T-cell (primary cell): ENCODE measurements at regions not wholly inside any gene's neighbourhood (a gene's known extent, or its start where the extent isn't known, plus 50 kb on each side); places are given as distances from the start of the nearest gene placed in this dataset.

Source experiments
- ATAC-seq, 4 experiments: fragments of 200-7000 bp in 3 of 4; fragments of 150-1000 bp in 1 of 4; cut with Tn5 transposase; replicated peaks in 1 of 4; 1 replicate in 3 of 4; 2 replicates in 1 of 4; pipeline ENCODE4 v1.10.0; 2021; ENCODE audit warnings: moderate library complexity in 3 of 4, mild to moderate bottlenecking in 2 of 4, moderate number of reproducible peaks in 1 of 4
- CTCF ChIA-PET, 2 donors: fragments of 300-600 bp; sonication (Branson Sonifier 250); formaldehyde crosslinking; loops; one replicate each; lab custom pipeline; 2022; ENCODE audit warnings: antibody characterized with exemption in 2 of 2; lab: Charles Lee
- POLR2A ChIA-PET, 2 donors: fragments of 300-600 bp; sonication (Branson Sonifier 250); formaldehyde crosslinking; loops; one replicate each; lab custom pipeline; 2022; ENCODE audit warnings: antibody characterized with exemption in 2 of 2; lab: Charles Lee
- DNase-seq, 35 experiments: peaks; one replicate each; pipeline versions ENCODE4 v3.0.0 to v3.0.0-alpha.2; 2013 to 2023
- H3K27ac ChIP-seq: one replicate; pipeline ENCODE4 v1.5.1; 2013; ENCODE audit warnings: low read length
- H3K27me3 ChIP-seq, 2 experiments: replicated peaks in 1 of 2; 1 replicate in 1 of 2; 2 replicates in 1 of 2; pipeline versions ENCODE4 v1.6.1 to v1.7.0; 2013; ENCODE audit warnings: low read length in 1 of 2, mixed read lengths in 1 of 2; ENCODE audit not compliant: control insufficient read depth in 2 of 2, insufficient read depth in 2 of 2; ENCODE audit errors: extremely low read depth in 1 of 2
- H3K36me3 ChIP-seq, 2 donors: 1 replicate in 1 of 2; 2 replicates in 1 of 2; pipeline versions ENCODE4 v1.6.1 to v1.7.0; 2013; ENCODE audit warnings: low read length in 1 of 2; ENCODE audit not compliant: control insufficient read depth in 2 of 2, insufficient read depth in 1 of 2; ENCODE audit errors: extremely low read depth in 1 of 2
- H3K4me1 ChIP-seq, 2 experiments: 1 replicate in 1 of 2; 2 replicates in 1 of 2; pipeline versions ENCODE4 v1.6.1 to v1.7.0; 2013; ENCODE audit warnings: low read length in 2 of 2, mixed read lengths in 1 of 2; ENCODE audit not compliant: insufficient read depth in 2 of 2, control insufficient read depth in 1 of 2; ENCODE audit errors: extremely low read depth in 1 of 2
- H3K4me3 ChIP-seq, 2 donors: 1 replicate in 1 of 2; 2 replicates in 1 of 2; pipeline versions ENCODE4 v1.5.1 to v1.7.0; 2013; ENCODE audit warnings: mild to moderate bottlenecking in 2 of 2, low read length in 1 of 2, moderate library complexity in 1 of 2; ENCODE audit not compliant: control insufficient read depth in 1 of 2; ENCODE audit errors: extremely low read depth in 1 of 2
- H3K9me3 ChIP-seq: 2 replicates; pipeline ENCODE4 v1.7.0; 2013
- H3K27ac Mint-ChIP-seq, 2 donors: one replicate each; pipeline ENCODE4 v1.8.0; 2020 to 2021; ENCODE audit warnings: mild to moderate bottlenecking in 2 of 2, mixed read lengths in 2 of 2
- H3K27me3 Mint-ChIP-seq, 2 donors: one replicate each; pipeline ENCODE4 v1.8.0; 2021 to 2022; ENCODE audit warnings: mixed read lengths in 2 of 2
- H3K36me3 Mint-ChIP-seq: one replicate; pipeline ENCODE4 v1.8.0; 2021; ENCODE audit warnings: mixed read lengths
- H3K4me1 Mint-ChIP-seq, 3 donors: one replicate each; pipeline ENCODE4 v1.8.0; 2020 to 2022; ENCODE audit warnings: mixed read lengths in 3 of 3, mild to moderate bottlenecking in 1 of 3
- H3K4me3 Mint-ChIP-seq, 3 donors: one replicate each; pipeline ENCODE4 v1.8.0; 2020 to 2022; ENCODE audit warnings: mild to moderate bottlenecking in 3 of 3, mixed read lengths in 3 of 3, moderate library complexity in 3 of 3
- H3K9me3 Mint-ChIP-seq, 3 donors: one replicate each; pipeline ENCODE4 v1.8.0; 2020 to 2022; ENCODE audit warnings: mixed read lengths in 3 of 3
- WGBS: methylation state at CpG from one replicate; pipeline ENCODE4 v1.1.5; 2013; ENCODE audit warnings: missing lambda C conversion rate; ENCODE audit not compliant: insufficient coverage; 5-methylcytosine and 5-hydroxymethylcytosine counted together

DNA sequence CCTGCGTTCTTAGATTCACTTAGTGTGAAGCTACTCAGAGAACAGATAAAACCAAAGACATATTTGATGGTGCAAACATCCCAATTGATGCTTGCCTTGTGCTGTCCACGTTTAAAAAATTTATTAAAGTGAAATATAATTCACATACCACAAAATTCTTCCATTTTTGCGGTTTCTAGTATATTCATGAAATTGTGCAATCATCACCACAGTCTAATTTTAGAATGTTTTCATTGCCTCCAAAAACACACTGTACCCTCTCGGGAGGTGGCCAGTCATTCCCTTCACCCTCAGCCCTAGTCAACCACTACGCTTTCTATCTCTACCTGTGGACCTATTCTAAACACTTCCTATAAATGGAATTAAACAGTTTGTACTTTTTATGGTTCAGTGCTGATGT, 1109.2 kb downstream of the FLRT2 start:
- Mint-ChIP-seq H3K4me3 (no peak overlapping the region), H3K4me1 (no peaks in the 10 kb centered on the region), H3K27ac (no peak overlapping the region), H3K27me3 (no peaks in the 10 kb centered on the region), H3K36me3 (no peaks in the 10 kb centered on the region), H3K9me3 (peaks cover 0 to 4% (median 0%) of the 10 kb centered on the region in 3 donors)
- Histone ChIP-seq H3K27ac (no peak overlapping the region), H3K27me3 (no peaks in the 10 kb centered on the region), H3K9me3 (no peaks in the 10 kb centered on the region), H3K4me1 (no peaks in the 10 kb centered on the region), H3K4me3 (no peak overlapping the region), H3K36me3 (no peaks in the 10 kb centered on the region)
- DNase-seq = no peak
- POLR2A ChIA-PET = no interaction called here
- CTCF ChIA-PET = no interaction called here
- whole genome bisulfite sequencing = no CpG with 5 or more reads among the region's 5 CpGs
- ATAC-seq = no peak

DNA sequence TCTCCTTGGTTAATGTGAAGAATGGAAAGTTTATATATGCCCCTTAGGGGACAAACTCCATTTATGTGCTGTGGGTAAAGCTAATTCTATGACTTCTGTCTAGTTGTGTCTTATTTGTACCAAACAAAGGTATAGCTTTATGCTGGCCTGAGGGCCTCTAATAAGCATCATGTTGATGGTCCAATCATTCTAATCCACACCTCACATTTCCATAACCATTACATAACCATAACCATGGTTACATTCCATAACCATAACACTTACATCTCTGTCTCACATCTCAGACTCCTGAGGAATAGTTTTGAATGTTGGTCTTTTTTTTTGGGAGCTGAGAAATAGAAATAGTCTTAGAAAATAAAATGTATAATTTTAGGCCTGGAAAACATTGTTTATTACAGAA, 1097.1 kb downstream of the FLRT2 start:
- CTCF ChIA-PET = no interaction called here
- Histone ChIP-seq H3K27me3 (no peaks in the 10 kb centered on the region), H3K4me1 (no peaks in the 10 kb centered on the region), H3K27ac (no peak overlapping the region), H3K4me3 (no peak overlapping the region), H3K36me3 (no peaks in the 10 kb centered on the region), H3K9me3 (no peaks in the 10 kb centered on the region)
- no peak for ATAC-seq
- POLR2A ChIA-PET = no interaction called here
- Mint-ChIP-seq H3K36me3 (no peaks in the 10 kb centered on the region), H3K27me3 (no peaks in the 10 kb centered on the region), H3K4me3 (no peak overlapping the region), H3K9me3 (peaks cover 0 to 28% (median 0%) of the 10 kb centered on the region in 3 donors), H3K4me1 (no peaks in the 10 kb centered on the region), H3K27ac (no peak overlapping the region)
- no peak for DNase-seq

DNA sequence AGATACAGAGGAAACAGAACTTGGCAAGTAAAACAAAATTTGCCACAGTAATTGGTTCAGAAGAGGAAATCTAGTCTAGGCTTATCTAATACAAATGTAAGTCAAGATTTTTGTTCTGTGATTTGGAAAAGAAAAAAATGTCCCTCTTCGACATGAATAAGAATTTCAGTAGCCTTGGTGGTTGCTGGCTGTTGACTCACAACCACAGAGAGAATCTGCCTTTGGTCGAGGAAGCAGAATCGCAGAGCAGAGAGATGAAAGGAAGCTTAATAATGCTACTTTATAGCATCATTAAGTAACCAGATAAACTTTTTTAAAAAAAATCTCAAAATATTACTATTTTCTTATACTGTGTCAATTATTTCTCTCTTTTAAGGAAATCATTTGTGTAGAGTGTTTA, 1096.6 kb downstream of the FLRT2 start:
- Mint-ChIP-seq H3K4me3 (no peak overlapping the region), H3K36me3 (no peaks in the 10 kb centered on the region), H3K27me3 (no peaks in the 10 kb centered on the region), H3K27ac (no peak overlapping the region), H3K9me3 (peaks cover 0 to 33% (median 0%) of the 10 kb centered on the region in 3 donors), H3K4me1 (no peaks in the 10 kb centered on the region)
- WGBS = no CpG with 5 or more reads among the region's 3 CpGs
- POLR2A ChIA-PET = no interaction called here
- H3K4me3 ChIP-seq = no peak overlapping the region
- H3K27ac ChIP-seq = no peak overlapping the region
- no peaks in the 10 kb centered on the region for H3K4me1 ChIP-seq
- H3K27me3 ChIP-seq = no peaks in the 10 kb centered on the region
- no peaks in the 10 kb centered on the region for H3K9me3 ChIP-seq
- CTCF ChIA-PET = interaction anchor here in 1 of 2 donors (0.6 kb wide), 1 partner anchor 19 kb away, joined by 3 read pairs; no protein-coding TSS in a partner anchor
- ATAC-seq (no peak), DNase-seq (no peak)
- no peaks in the 10 kb centered on the region for H3K36me3 ChIP-seq

DNA sequence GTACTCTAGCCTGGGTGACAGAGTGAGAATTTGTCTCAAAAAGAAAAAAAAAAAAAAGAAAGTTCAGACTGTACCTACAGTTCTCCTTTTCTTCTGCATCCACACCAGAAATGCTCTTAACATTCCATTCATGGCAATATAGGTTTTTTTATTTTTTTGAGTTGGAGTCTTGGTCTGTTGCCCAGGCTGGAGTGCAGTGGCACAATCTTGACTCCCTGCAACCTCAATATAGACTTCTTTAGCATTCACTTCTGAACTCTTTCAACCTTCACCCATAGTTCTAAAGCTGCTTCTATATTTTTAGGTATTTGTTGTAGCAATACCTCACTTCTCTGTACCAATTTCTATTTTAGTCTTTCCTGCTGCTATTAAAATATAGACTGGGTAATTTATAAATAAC, 1095.7 kb downstream of the FLRT2 start:
- Histone ChIP-seq H3K4me1 (no peaks in the 10 kb centered on the region), H3K27ac (no peak overlapping the region), H3K27me3 (no peaks in the 10 kb centered on the region), H3K36me3 (no peaks in the 10 kb centered on the region), H3K9me3 (no peaks in the 10 kb centered on the region), H3K4me3 (no peak overlapping the region)
- Mint-ChIP-seq H3K9me3 (peaks cover 0 to 33% (median 5%) of the 10 kb centered on the region in 3 donors), H3K27ac (no peak overlapping the region), H3K36me3 (no peaks in the 10 kb centered on the region), H3K4me3 (no peak overlapping the region), H3K4me1 (no peaks in the 10 kb centered on the region), H3K27me3 (no peaks in the 10 kb centered on the region)
- CTCF ChIA-PET = no interaction called here
- POLR2A ChIA-PET = no interaction called here
- no peak for ATAC-seq
- no peak for DNase-seq

DNA sequence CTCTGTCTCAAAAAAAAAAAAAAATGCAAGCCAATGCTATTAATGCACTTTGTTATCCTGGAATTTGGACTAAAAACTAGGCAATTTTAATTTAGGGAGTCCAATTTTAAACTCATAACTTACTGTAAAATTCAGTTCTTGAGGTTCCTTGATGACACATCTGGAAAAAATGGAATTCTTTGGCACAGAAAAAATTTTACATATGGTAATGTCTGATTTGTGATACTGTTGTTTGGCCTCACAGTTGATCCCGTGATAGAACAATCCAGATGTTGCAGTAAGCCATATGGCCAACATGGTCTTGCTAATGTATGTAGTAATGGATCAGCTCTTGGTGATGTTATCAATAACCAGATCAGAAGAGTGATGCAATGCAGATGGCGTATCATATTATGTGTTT, 1089.8 kb downstream of the FLRT2 start:
- H3K27ac Mint-ChIP-seq = no peak overlapping the region
- no peaks in the 10 kb centered on the region for H3K4me1 ChIP-seq
- peaks cover 0 to 24% (median 5%) of the 10 kb centered on the region in 3 donors for H3K9me3 Mint-ChIP-seq
- no peak overlapping the region for H3K4me3 Mint-ChIP-seq
- 29% methylated on average over 1 of the region's 2 CpGs for WGBS
- H3K27ac ChIP-seq = no peak overlapping the region
- no peaks in the 10 kb centered on the region for H3K27me3 ChIP-seq
- H3K36me3 ChIP-seq = no peaks in the 10 kb centered on the region
- DNase-seq (no peak), ATAC-seq (no peak)
- no peaks in the 10 kb centered on the region for H3K4me1 Mint-ChIP-seq
- no peak overlapping the region for H3K4me3 ChIP-seq
- no peaks in the 10 kb centered on the region for H3K9me3 ChIP-seq
- H3K36me3 Mint-ChIP-seq = no peaks in the 10 kb centered on the region
- ChIA-PET POLR2A (no interaction called here), CTCF (no interaction called here)
- no peaks in the 10 kb centered on the region for H3K27me3 Mint-ChIP-seq

DNA sequence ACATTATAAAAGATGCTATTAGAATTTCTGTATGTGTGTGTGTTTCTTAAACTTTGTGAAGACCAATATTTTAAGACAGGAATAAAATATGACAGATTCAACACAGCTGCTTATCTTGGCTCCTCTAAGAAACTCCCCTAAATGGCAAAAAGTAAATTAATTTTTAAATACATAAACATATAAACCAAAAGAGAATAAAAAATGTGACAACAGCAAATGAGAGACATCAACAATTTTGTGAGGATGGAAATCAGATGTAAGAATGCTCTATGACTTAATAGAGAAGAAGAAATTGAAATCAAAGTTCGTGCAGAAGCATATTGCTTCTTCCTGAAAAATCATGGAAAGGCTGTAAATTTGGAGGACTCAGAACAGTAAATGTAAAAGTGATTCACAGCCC, 1083.8 kb downstream of the FLRT2 start:
- WGBS = no CpG with 5 or more reads among the region's 1 CpG
- Histone ChIP-seq H3K9me3 (no peaks in the 10 kb centered on the region), H3K4me1 (no peaks in the 10 kb centered on the region), H3K4me3 (no peak overlapping the region), H3K27me3 (no peaks in the 10 kb centered on the region), H3K27ac (no peak overlapping the region), H3K36me3 (no peaks in the 10 kb centered on the region)
- DNase-seq (no peak), ATAC-seq (no peak)
- no peaks in the 10 kb centered on the region for H3K4me1 Mint-ChIP-seq
- H3K9me3 Mint-ChIP-seq = peaks cover 0 to 4% (median 0%) of the 10 kb centered on the region in 3 donors
- H3K27me3 Mint-ChIP-seq = no peaks in the 10 kb centered on the region
- H3K36me3 Mint-ChIP-seq = no peaks in the 10 kb centered on the region
- no peak overlapping the region for H3K27ac Mint-ChIP-seq
- ChIA-PET POLR2A (no interaction called here), CTCF (no interaction called here)
- no peak overlapping the region for H3K4me3 Mint-ChIP-seq

DNA sequence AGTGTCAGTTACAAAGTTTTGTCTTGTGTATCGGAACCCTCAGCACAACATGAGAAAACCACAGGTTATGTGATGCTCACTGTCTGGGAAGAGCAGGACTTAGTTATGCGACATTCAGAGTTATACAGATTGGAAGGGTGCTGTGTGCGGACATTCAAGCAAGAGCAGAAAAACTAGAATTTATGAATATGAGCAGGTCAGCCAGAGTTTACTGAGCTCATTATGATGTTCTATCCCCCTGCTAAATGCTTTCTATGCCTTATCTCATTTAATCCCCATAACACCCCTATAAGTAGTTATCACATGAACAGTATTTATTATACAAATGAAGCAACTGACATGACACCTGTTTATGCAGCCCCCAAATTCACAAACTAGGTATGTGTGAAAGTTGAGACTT, 1083.2 kb downstream of the FLRT2 start:
- Mint-ChIP-seq H3K4me3 (no peak overlapping the region), H3K36me3 (no peaks in the 10 kb centered on the region), H3K27ac (no peak overlapping the region), H3K4me1 (no peaks in the 10 kb centered on the region), H3K27me3 (no peaks in the 10 kb centered on the region), H3K9me3 (peaks cover 0 to 4% (median 0%) of the 10 kb centered on the region in 3 donors)
- Histone ChIP-seq H3K36me3 (no peaks in the 10 kb centered on the region), H3K4me1 (no peaks in the 10 kb centered on the region), H3K27ac (no peak overlapping the region), H3K9me3 (no peaks in the 10 kb centered on the region), H3K4me3 (no peak overlapping the region), H3K27me3 (no peaks in the 10 kb centered on the region)
- CTCF ChIA-PET = no interaction called here
- ATAC-seq = no peak
- DNase-seq = no peak
- POLR2A ChIA-PET = no interaction called here
- 100% methylated on average over 1 of the region's 3 CpGs for WGBS
